GM12878 (cell line): ENCODE measurements at regions not wholly inside any gene's neighbourhood (a gene's known extent, or its start where the extent isn't known, plus 50 kb on each side); places are given as distances from the start of the nearest gene placed in this dataset.
A peak's percentile ranks its signal among the peaks of the same experiment; 100 is the strongest.

ENCODE experiments used
- BCL3 ChIP-seq: IDR thresholded peaks from 2 replicates; pipeline ENCODE4 v1.6.1; 2011; ENCODE audit warnings: borderline replicate concordance, low read depth, mild to moderate bottlenecking, moderate library complexity, low read length; ENCODE audit not compliant: insufficient read depth, poor library complexity, severe bottlenecking
- BMI1 ChIP-seq: fragments of 450-650 bp; IDR thresholded peaks from 2 replicates; pipeline ENCODE4 v1.6.1; 2016; ENCODE audit warnings: mild to moderate bottlenecking, moderate library complexity, borderline replicate concordance
- CBX5 ChIP-seq: sonication (generic); IDR thresholded peaks from 2 replicates; pipeline ENCODE4 v1.6.1; 2016; ENCODE audit warnings: low read depth, moderate library complexity, mild to moderate bottlenecking, inconsistent platforms
- CEBPB ChIP-seq, 2 experiments: fragments of 150-350 bp in 1 of 2; IDR thresholded peaks; 2 replicates each; pipeline ENCODE4 v1.6.1; 2012 to 2014; ENCODE audit warnings: low read depth in 2 of 2, low read length in 2 of 2, borderline replicate concordance in 1 of 2, inconsistent platforms in 1 of 2
- CEBPZ ChIP-seq: fragments of 150-350 bp; IDR thresholded peaks from 2 replicates; pipeline ENCODE4 v1.6.1; 2016; ENCODE audit warnings: low read depth, low read length
- CREB1 ChIP-seq: IDR thresholded peaks from 2 replicates; pipeline ENCODE4 v1.6.1; 2012; ENCODE audit warnings: low read depth, mild to moderate bottlenecking, inconsistent platforms
- CREM ChIP-seq: IDR thresholded peaks from 2 replicates; pipeline ENCODE4 v1.6.1; 2014; ENCODE audit warnings: antibody characterized with exemption, low read depth
- EGR1 ChIP-seq, 2 experiments: IDR thresholded peaks; 1 replicate in 1 of 2; 2 replicates in 1 of 2; pipeline ENCODE4 v1.6.1; 2011 to 2012; ENCODE audit warnings: low read depth in 2 of 2, low read length in 2 of 2, borderline replicate concordance in 1 of 2, mild to moderate bottlenecking in 1 of 2, moderate library complexity in 1 of 2
- EP300 ChIP-seq, 2 experiments: fragments of 150-350 bp in 1 of 2; IDR thresholded peaks; 2 replicates each; pipeline ENCODE4 v1.6.1; 2011 to 2012; ENCODE audit warnings: low read depth in 2 of 2, low read length in 2 of 2, borderline replicate concordance in 1 of 2, improper control_type of control experiment in 1 of 2, inconsistent platforms in 1 of 2; ENCODE audit not compliant: control insufficient read depth in 1 of 2
- HDAC2 ChIP-seq: fragments of 200-600 bp; sonication (generic); IDR thresholded peaks from 2 replicates; pipeline ENCODE4 v1.6.1; 2017
- IKZF1 ChIP-seq: fragments of 450-650 bp; conservative IDR thresholded peaks from 2 replicates; pipeline ENCODE4 v1.6.1; 2017; ENCODE audit warnings: antibody characterized with exemption, mild to moderate bottlenecking
- IKZF2 ChIP-seq, 2 experiments: fragments of 450-650 bp; IDR thresholded peaks; 2 replicates each; pipeline ENCODE4 v1.6.1; 2017; ENCODE audit warnings: mild to moderate bottlenecking in 2 of 2, moderate library complexity in 2 of 2
- MAX ChIP-seq: IDR thresholded peaks from 2 replicates; pipeline ENCODE4 v1.6.1; 2012; ENCODE audit warnings: low read depth, low read length, improper control_type of control experiment
- MYB ChIP-seq: fragments of 150-350 bp; IDR thresholded peaks from 2 replicates; pipeline ENCODE4 v1.6.1; 2014; ENCODE audit warnings: mild to moderate bottlenecking, low read depth, low read length, borderline replicate concordance
- NR2F1 ChIP-seq: fragments of 450-650 bp; conservative IDR thresholded peaks from 2 replicates; pipeline ENCODE4 v1.6.1; 2017; ENCODE audit warnings: mild to moderate bottlenecking
- POU2F2 ChIP-seq: IDR thresholded peaks from 3 replicates; pipeline ENCODE4 v1.6.1; 2011; ENCODE audit warnings: low read depth, mild to moderate bottlenecking, low read length, borderline replicate concordance
- RCOR1 ChIP-seq: conservative IDR thresholded peaks from 2 replicates; pipeline ENCODE4 v1.6.1; 2012; ENCODE audit warnings: low read depth, low read length, improper control_type of control experiment
- SIX5 ChIP-seq: IDR thresholded peaks from 2 replicates; pipeline ENCODE4 v1.6.1; 2011; ENCODE audit warnings: mild to moderate bottlenecking, low read depth, low read length, moderate library complexity; ENCODE audit not compliant: severe bottlenecking
- SPI1 ChIP-seq: IDR thresholded peaks from 2 replicates; pipeline ENCODE4 v1.6.1; 2011; ENCODE audit warnings: low read depth, mild to moderate bottlenecking, low read length, moderate library complexity, borderline replicate concordance; ENCODE audit not compliant: insufficient read depth
- SREBF2 ChIP-seq: IDR thresholded peaks from 2 replicates; pipeline ENCODE4 v1.6.1; 2012; ENCODE audit warnings: mild to moderate bottlenecking, low read length
- TARDBP ChIP-seq: IDR thresholded peaks from 2 replicates; pipeline ENCODE4 v1.6.1; 2016; ENCODE audit warnings: borderline replicate concordance
- YY1 ChIP-seq: IDR thresholded peaks from 2 replicates; pipeline ENCODE4 v1.6.1; 2011; ENCODE audit warnings: low read depth, mild to moderate bottlenecking, low read length
- ZBTB4 ChIP-seq: fragments of 450-650 bp; formaldehyde crosslinking; IDR thresholded peaks from 2 replicates; pipeline ENCODE4 v1.4.0; 2022; ENCODE audit warnings: mild to moderate bottlenecking, moderate library complexity

- TF ChIP-seq CEBPZ = no peak
- TF ChIP-seq BCL3 = no peak
- TF ChIP-seq YY1 = no peak
- TF ChIP-seq SREBF2 = no peak
- TF ChIP-seq BMI1 = no peak
- no peak for TF ChIP-seq MYB
- no peak for TF ChIP-seq TARDBP
- TF ChIP-seq SPI1 = no peak
- TF ChIP-seq CEBPB (IDR thresholded peaks at IDR 0.05; ENCODE audit: borderline replicate concordance in 1 of 2, low read depth in 2 of 2, low read length in 2 of 2) = no peak
- TF ChIP-seq ZBTB4 (CRISPR knock-in tag) = no peak
- no peak for TF ChIP-seq SIX5
- no peak for TF ChIP-seq IKZF1
- no peak for TF ChIP-seq HDAC2
- peak; percentile 93 for TF ChIP-seq POU2F2
- TF ChIP-seq CREB1 = no peak
- TF ChIP-seq CREM = no peak
- no peak for TF ChIP-seq CBX5
- TF ChIP-seq MAX = 0 out of 2 replicates have a peak, but pooled peaks have one; percentile 17
- TF ChIP-seq NR2F1 = no peak
- no peak for TF ChIP-seq EP300 (IDR thresholded peaks at IDR 0.05; ENCODE audit: borderline replicate concordance in 1 of 2, control insufficient read depth in 1 of 2, low read depth in 2 of 2, low read length in 2 of 2)
- no peak for TF ChIP-seq EGR1 (IDR thresholded peaks at IDR 0.05; ENCODE audit: borderline replicate concordance in 1 of 2, low read depth in 2 of 2, low read length in 2 of 2)
- no peak for TF ChIP-seq IKZF2 (IDR thresholded peaks at IDR 0.05)
- TF ChIP-seq RCOR1 = no peak
Measured at GRCh38 chr6:26183581-26184366, 96.5 kb downstream of the HFE start (continued).
